GM19397 (cell line): ENCODE measurements at regions not wholly inside any gene's neighbourhood (a gene's known extent, or its start where the extent isn't known, plus 50 kb on each side); places are given as distances from the start of the nearest gene placed in this dataset.

ENCODE experiments used
- ATAC-seq: cut with Tn5 transposase; IDR thresholded peaks from one replicate; pipeline ENCODE4 v1.9.1; 2021; ENCODE audit warnings: mild to moderate bottlenecking, moderate library complexity; ENCODE audit not compliant: unreplicated experiment

DNA sequence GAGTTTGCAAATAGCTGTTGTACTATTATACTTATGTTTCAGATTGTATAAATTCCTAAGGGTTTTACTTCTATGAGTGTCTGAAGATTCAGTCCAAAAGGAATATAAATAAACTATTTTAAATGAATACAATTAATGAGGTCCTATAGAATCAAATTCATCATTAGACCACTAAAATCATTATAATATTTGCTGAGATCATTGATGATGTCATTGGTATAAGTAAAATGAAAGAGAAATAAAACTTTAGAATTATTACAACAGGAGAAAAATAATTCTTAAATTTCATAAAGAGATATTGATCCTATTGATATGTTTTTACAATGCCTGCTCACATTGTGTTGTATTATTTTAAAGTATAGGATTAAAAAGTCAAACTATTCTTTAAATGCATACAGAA is 544.0 kb upstream of the ZWINT start:
- no peak for ATAC-seq

DNA sequence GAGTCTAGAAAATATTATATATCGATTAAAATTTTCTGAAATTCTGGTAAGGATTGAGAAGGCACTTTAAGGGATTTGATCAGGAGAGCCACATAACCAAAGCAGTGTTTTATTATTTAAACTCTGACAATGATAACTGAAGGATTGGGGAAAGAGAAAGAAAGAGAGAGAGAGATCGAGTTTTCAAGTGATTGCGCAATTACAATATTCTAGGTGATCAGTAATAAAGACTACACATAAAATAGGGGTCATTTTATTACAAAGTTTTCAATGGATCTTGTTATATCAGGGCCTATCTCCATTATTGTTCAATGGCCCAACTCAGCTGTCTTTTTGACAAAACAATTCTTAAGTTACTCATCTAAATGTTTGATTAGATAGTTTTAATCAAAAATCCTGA is 541.5 kb upstream of the ZWINT start:
- no peak for ATAC-seq

GRCh38 chr10:56895306-56895705 is 534.2 kb upstream of the ZWINT start:
- ATAC-seq: no peak

- no peak for ATAC-seq
Observed at GRCh38 chr10:56881218-56881617, 520.2 kb upstream of the ZWINT start.

DNA sequence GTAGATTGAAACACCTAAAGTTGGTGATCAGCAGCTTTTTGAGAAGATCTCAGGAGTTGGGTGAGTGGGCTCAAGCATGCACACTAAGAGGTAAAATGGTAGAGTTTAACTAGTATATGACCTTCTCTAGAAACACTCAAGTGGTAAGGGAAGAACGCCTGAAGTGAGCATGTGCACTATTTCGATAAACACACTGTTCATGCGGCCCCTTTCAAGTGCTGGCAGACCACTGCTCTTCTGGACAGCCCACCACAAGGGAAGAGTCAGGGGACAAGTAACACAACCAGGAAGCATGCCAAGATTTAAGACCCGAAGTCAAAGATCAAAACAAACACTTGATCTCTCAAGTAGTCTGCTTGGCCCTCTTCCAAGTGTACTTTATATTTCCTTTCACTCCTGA is 519.5 kb upstream of the ZWINT start:
- ATAC-seq: no peak

GRCh38 chr10:56874950-56875349 is 513.9 kb upstream of the ZWINT start:
- ATAC-seq: no peak

- ATAC-seq: no peak
Observed at GRCh38 chr10:56871160-56871668, 510.2 kb upstream of the ZWINT start.

DNA sequence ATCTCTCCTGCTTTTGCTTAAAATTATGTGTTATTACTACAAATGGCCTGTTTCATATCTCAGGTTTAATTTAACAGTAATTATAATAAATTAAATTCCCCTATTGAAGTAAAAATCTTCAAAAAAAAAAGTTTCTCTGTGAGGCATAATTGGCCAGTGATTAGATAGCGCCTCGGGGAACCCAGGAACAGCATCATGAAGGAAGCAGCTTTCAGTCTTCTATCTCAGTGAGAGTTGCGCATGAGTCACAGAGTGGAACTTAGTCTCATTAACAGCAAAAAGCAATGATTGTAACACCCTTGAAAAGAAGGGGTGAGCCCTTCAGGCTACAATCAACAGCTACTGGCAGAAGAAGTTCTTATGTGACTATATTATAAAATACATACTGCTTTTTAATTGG is 506.2 kb upstream of the ZWINT start:
- no peak for ATAC-seq

DNA sequence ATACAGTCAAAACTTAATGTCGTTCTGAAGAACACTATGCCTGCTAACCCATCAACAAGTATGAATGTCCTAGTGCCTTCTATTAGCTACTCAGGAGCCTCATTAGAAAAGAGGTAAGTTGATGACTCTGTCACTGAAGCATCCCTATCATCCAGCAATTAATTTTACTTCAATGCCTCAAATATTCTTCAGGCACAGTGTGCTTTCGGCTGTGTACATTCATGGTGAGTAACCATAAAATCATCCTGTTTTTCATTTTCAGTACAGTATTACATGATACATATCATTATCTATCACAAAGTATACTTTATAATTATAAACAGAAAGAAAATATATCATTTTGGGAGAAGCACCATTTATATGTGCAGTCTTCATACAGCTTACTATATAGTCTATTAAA is 495.5 kb upstream of the ZWINT start:
- no peak for ATAC-seq

GRCh38 chr10:56844978-56845529 is 484.0 kb upstream of the ZWINT start:
- no peak for ATAC-seq

DNA sequence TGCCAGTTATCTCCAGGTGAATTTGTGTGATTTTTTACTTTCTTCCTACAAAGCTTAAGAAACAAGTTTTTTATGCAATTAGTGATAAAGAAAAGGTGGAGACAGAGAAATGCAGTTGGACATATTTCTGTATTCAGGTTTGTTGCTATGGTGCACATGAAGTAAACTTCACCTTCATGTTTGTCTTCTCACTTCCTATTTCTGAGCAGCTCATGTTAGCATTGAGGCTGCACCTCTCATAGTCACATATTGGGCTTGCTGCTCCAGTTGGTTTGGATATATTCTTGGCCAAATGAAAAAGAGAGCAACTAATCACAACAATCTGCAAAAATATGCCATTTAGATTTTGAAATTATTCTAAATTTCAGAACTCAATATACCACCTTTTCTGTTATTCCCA is 475.6 kb upstream of the ZWINT start:
- ATAC-seq: no peak

- ATAC-seq: no peak
Observed at GRCh38 chr10:56831681-56832080, 470.6 kb upstream of the ZWINT start.

DNA sequence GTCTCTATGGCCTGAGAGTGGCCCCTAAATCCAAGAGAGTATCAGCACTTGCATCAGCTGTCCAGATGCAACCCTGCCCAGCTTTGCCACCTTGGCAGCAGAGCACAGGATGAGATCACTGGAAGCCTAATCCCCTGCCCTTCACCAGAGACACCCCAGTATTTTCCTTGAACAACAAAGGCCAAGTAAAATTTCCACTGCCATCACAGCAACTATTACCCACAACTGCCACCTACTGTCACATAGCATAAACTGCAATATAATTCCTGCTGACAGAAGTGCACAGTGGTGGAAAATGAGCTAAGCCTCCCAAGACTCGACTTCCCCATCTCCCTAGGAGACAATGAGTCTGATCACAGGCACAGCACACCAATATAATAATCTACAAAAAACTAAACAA is 462.8 kb upstream of the ZWINT start:
- peak; percentile 71 for ATAC-seq

DNA sequence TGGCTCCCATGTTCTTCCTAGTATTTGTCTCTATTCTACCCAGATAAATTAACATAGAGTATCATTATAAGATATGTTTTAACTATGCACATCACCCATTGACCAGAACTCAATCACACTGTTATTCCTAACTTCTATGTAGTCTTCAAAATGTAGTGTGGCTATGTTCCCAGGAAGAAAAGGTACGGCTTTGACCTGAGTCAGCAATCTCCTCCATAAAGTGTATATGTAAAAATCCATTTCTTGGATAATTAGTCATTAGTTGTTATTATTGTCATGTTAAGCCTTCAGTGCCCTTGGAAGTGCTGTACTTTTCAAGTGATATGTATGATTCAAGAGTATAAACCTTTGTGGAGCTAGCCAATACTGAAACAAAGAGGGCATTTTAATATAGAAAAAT is 444.0 kb upstream of the ZWINT start:
- no peak for ATAC-seq

DNA sequence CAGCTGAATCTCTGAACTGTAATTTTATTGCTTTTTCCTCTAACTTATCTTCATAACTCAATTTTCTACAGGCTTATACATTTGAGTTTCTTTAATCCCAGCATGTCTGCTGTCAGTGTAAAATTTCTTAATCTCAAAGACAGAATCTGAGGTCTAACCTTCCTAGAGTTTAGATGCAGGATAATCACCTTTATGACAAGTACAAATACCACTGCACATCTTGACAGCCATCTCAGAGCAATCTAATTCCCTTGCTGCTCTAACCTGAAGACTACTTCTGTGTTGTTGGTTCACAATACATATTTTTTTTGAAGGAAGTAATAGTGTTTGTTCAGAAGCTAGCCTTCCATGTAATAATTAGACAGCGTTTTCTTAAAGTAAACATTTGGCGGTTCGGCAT is 424.2 kb upstream of the ZWINT start:
- no peak for ATAC-seq

DNA sequence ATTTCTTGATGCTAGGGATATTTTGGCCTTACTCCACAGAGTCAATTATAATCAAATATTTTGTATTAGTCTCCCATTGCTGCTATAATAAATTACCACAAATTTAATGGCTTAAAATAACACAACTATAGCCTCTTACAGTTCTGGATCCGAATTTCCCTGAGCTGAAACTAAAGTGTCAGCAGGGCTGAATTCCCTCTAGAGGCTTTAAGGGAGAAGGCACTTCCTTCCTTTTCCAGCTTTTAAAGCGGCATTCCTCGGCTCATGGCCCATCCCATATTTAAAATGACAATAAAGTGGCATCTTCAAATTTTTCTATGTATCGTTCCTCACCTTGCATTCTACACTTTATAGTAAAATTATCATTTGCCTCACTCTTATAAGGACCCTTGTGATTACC is 421.4 kb upstream of the ZWINT start:
- ATAC-seq: no peak

GRCh38 chr10:56771343-56771742 is 410.3 kb upstream of the ZWINT start:
- ATAC-seq: no peak

- no peak for ATAC-seq
Observed at GRCh38 chr10:56763090-56763489, 402.0 kb upstream of the ZWINT start.

DNA sequence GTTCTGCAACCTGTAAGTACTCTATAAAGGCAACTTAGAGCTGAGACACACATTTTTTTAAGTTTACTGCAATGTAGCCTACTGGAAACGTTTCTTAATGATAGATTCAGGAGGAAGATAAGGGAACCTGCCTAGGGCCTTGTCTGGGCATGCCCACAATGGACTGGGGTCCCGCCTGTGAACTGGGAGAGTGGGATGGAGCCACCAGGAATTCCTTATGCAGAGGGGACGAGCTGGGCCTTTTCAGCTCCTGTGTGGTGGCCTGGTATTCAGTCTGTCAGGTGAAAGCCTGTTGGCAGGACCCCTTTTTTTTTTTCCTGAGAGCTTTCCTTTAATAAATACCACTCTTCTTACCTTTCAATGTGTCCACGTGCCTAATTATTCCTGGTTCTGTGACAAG is 384.4 kb upstream of the ZWINT start:
- no peak for ATAC-seq

DNA sequence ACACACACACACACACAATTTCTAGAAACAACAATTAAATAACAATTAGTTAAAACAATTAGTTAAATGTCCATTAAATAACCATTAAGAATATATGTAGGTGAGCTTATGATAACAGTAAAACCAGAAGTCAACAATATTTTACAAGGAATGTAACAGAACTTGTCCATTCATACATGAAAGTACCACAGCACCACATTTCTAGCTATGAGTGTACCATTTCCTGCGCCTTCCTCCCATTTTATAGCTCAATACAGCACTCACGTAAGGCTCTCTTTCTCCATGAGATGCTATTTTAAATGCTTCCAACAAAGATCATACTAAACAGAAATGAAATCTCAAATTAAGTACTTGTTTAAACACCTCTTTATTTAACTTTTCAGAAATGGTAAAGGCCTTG is 367.3 kb upstream of the ZWINT start:
- no peak for ATAC-seq

GRCh38 chr10:56722912-56723311 is 361.9 kb upstream of the ZWINT start:
- no peak for ATAC-seq

- ATAC-seq: no peak
Observed at GRCh38 chr10:56715262-56715661, 354.2 kb upstream of the ZWINT start.

DNA sequence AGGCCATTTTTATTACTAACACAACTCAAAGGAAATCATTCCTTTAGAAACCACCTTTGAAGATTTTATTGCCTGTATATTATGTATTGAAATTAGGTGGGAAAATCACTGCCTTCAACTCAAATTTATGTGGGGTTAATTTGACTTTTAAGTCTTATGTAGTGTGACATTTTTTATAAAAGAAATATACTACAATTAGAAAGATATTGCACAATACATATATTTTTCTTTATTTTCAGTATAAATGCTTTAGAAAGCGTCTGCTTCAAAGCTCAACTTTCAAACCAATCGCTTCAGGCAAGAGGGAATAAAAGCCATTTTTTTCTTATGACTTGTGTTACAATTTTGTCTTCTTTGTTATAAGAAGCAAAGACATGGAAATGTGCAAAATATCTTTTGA is 337.4 kb upstream of the ZWINT start:
- ATAC-seq: no peak

DNA sequence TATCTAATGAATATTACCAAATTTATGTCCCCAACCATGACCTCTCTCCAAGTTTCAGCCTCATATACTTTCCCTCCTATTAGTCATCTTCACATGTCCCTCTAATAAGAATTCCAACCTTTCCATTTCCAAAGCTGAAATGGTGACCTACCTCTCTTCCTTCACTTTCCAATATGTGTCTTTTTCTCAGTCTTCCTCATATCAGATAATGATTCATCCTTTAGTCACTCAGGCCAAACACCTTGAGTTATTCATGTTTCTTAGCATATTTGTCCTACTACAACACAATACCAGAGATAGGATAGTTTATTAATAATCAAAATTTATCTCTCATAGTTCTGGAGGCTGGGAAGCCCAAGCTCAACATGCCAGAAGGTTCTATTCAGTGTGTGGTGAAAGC is 318.5 kb upstream of the ZWINT start:
- no peak for ATAC-seq
